ENCODE measurements at regions not wholly inside any gene's neighbourhood (a gene's known extent, or its start where the extent isn't known, plus 50 kb on each side); places are given as distances from the start of the nearest gene placed in this dataset.
"Not testable (repeated sequence)": the region's sequence is repeated elsewhere in the genome, so short reads cannot be mapped to it uniquely, and the experiment has no call there.

- H3K36me3 Mint-ChIP-seq (ENCODE audit: low read depth) = peaks cover 4% of the 10 kb centered on the region
- peaks cover 4% of the 10 kb centered on the region for H3K27me3 Mint-ChIP-seq (ENCODE audit: low read depth)
- peaks cover 4% of the 10 kb centered on the region for H3K9me3 Mint-ChIP-seq
- no peak overlapping the region for H3K27ac Mint-ChIP-seq
- no peak overlapping the region for H3K4me3 Mint-ChIP-seq
- H3K4me1 Mint-ChIP-seq = no peaks in the 10 kb centered on the region
- TF ChIP-seq CTCF (IDR thresholded peaks at IDR 0.05; ENCODE audit: unreplicated experiment in 3 of 3) = no peak
These were observed 52.4 kb upstream of the COX7C start for GRCh38 chr5:86565197-86565789.

DNA sequence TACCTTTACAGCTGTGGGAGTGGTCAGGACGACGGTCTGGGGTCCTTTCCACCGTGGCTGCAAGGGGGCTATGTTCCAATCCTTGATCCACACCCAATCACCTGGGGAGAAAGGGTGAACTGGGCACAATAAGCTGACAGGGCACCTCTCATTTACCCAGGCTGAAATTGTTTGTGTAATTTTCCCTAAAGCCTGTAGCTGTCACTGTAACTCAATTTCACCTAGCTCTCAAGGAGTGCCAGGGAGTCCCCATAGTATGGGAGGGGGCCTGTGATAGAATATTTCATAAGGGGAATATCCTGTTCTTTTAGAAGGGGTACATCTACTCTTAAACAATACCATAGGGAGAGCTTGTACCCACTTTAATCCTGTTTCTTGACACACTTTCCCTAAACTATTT, 51.7 kb upstream of the COX7C start:
- H3K27ac Mint-ChIP-seq; H3K27me3 Mint-ChIP-seq (ENCODE audit: low read depth); H3K9me3 Mint-ChIP-seq; H3K4me1 Mint-ChIP-seq; H3K36me3 Mint-ChIP-seq (ENCODE audit: low read depth); H3K4me3 Mint-ChIP-seq: not testable (repeated sequence)
